ENCODE measurements at regions not wholly inside any gene's neighbourhood (a gene's known extent, or its start where the extent isn't known, plus 50 kb on each side); places are given as distances from the start of the nearest gene placed in this dataset.

GRCh38 chr1:73910062-73910461, 287.9 kb downstream of the LRRIQ3 start:
- no peak for TF ChIP-seq POLR2AphosphoS5 (IDR thresholded peaks at IDR 0.05; ENCODE audit: low read depth, low read length)
- no peak for TF ChIP-seq POU2F2 (IDR thresholded peaks at IDR 0.05; ENCODE audit: low read depth, low read length)
- DNase-seq (ENCODE audit: insufficient read length, low spot score) (no peak), FAIRE-seq (no peak)

GRCh38 chr1:73909043-73909562, 288.9 kb downstream of the LRRIQ3 start:
- DNase-seq (ENCODE audit: insufficient read length, low spot score), result no peak
- no peak for FAIRE-seq
- no peak for TF ChIP-seq PAX5 (IDR thresholded peaks at IDR 0.05; ENCODE audit: insufficient read depth, low read length, severe bottlenecking)
- TF ChIP-seq POLR2A (IDR thresholded peaks at IDR 0.05; ENCODE audit: low read depth, low read length), result no peak
- TF ChIP-seq TAF1 (IDR thresholded peaks at IDR 0.05; ENCODE audit: low read depth, low read length), result no peak
- no peak for TF ChIP-seq POLR2AphosphoS5 (IDR thresholded peaks at IDR 0.05; ENCODE audit: low read depth, low read length)
- TF ChIP-seq POU2F2 (IDR thresholded peaks at IDR 0.05; ENCODE audit: low read depth, low read length), result no peak
- TF ChIP-seq SPI1 (IDR thresholded peaks at IDR 0.05; ENCODE audit: low read depth, low read length), result no peak

GRCh38 chr1:73907051-73907450, 290.9 kb downstream of the LRRIQ3 start:
- DNase-seq (ENCODE audit: insufficient read length, low spot score) (no peak), FAIRE-seq (no peak)
- no peak for TF ChIP-seq PAX5 (IDR thresholded peaks at IDR 0.05; ENCODE audit: insufficient read depth, low read length, severe bottlenecking)
- no peak for TF ChIP-seq SPI1 (IDR thresholded peaks at IDR 0.05; ENCODE audit: low read depth, low read length)
- TF ChIP-seq POLR2AphosphoS5 (IDR thresholded peaks at IDR 0.05; ENCODE audit: low read depth, low read length), result no peak
- no peak for TF ChIP-seq POLR2A (IDR thresholded peaks at IDR 0.05; ENCODE audit: low read depth, low read length)
- TF ChIP-seq POU2F2 (IDR thresholded peaks at IDR 0.05; ENCODE audit: low read depth, low read length), result no peak
- no peak for TF ChIP-seq TAF1 (IDR thresholded peaks at IDR 0.05; ENCODE audit: low read depth, low read length)

- no peak for DNase-seq (ENCODE audit: insufficient read length, low spot score)
- FAIRE-seq, result no peak
- no peak for TF ChIP-seq POLR2A (IDR thresholded peaks at IDR 0.05; ENCODE audit: low read depth, low read length)
Measured at GRCh38 chr1:73903092-73903491, 294.9 kb downstream of the LRRIQ3 start.

GRCh38 chr1:73901738-73902137, 296.2 kb downstream of the LRRIQ3 start:
- no peak for FAIRE-seq
- TF ChIP-seq TAF1 (IDR thresholded peaks at IDR 0.05; ENCODE audit: low read depth, low read length) (no peak), POLR2A (IDR thresholded peaks at IDR 0.05; ENCODE audit: low read depth, low read length) (no peak), SPI1 (IDR thresholded peaks at IDR 0.05; ENCODE audit: low read depth, low read length) (no peak), POU2F2 (IDR thresholded peaks at IDR 0.05; ENCODE audit: low read depth, low read length) (no peak), POLR2AphosphoS5 (IDR thresholded peaks at IDR 0.05; ENCODE audit: low read depth, low read length) (no peak), PAX5 (IDR thresholded peaks at IDR 0.05; ENCODE audit: insufficient read depth, low read length, severe bottlenecking) (no peak)
- no peak for DNase-seq (ENCODE audit: insufficient read length, low spot score)

GRCh38 chr1:73899311-73899710, 298.7 kb downstream of the LRRIQ3 start:
- FAIRE-seq (no peak), DNase-seq (ENCODE audit: insufficient read length, low spot score) (no peak)

GRCh38 chr1:73898540-73898939, 299.4 kb downstream of the LRRIQ3 start:
- DNase-seq (ENCODE audit: insufficient read length, low spot score), result no peak
- no peak for FAIRE-seq

More at GRCh38 chr1:73899311-73899710, 298.7 kb downstream of the LRRIQ3 start:
- TF ChIP-seq TAF1 (IDR thresholded peaks at IDR 0.05; ENCODE audit: low read depth, low read length) (no peak), POU2F2 (IDR thresholded peaks at IDR 0.05; ENCODE audit: low read depth, low read length) (no peak), PAX5 (IDR thresholded peaks at IDR 0.05; ENCODE audit: insufficient read depth, low read length, severe bottlenecking) (no peak), POLR2A (IDR thresholded peaks at IDR 0.05; ENCODE audit: low read depth, low read length) (no peak), SPI1 (IDR thresholded peaks at IDR 0.05; ENCODE audit: low read depth, low read length) (no peak), POLR2AphosphoS5 (IDR thresholded peaks at IDR 0.05; ENCODE audit: low read depth, low read length) (no peak)

GRCh38 chr1:73887412-73887811, 310.6 kb downstream of the LRRIQ3 start:
- FAIRE-seq, result no peak
- no peak for DNase-seq (ENCODE audit: insufficient read length, low spot score)

More at GRCh38 chr1:73898540-73898939, 299.4 kb downstream of the LRRIQ3 start:
- no peak for TF ChIP-seq POLR2AphosphoS5 (IDR thresholded peaks at IDR 0.05; ENCODE audit: low read depth, low read length)
- TF ChIP-seq SPI1 (IDR thresholded peaks at IDR 0.05; ENCODE audit: low read depth, low read length), result 0 out of 2 replicates have a peak, but pooled peaks have one; percentile 40
- no peak for TF ChIP-seq POU2F2 (IDR thresholded peaks at IDR 0.05; ENCODE audit: low read depth, low read length)
- no peak for TF ChIP-seq TAF1 (IDR thresholded peaks at IDR 0.05; ENCODE audit: low read depth, low read length)
- no peak for TF ChIP-seq POLR2A (IDR thresholded peaks at IDR 0.05; ENCODE audit: low read depth, low read length)
- no peak for TF ChIP-seq PAX5 (IDR thresholded peaks at IDR 0.05; ENCODE audit: insufficient read depth, low read length, severe bottlenecking)

GRCh38 chr1:73886716-73887115, 311.3 kb downstream of the LRRIQ3 start:
- no peak for FAIRE-seq
- DNase-seq (ENCODE audit: insufficient read length, low spot score), result no peak
- TF ChIP-seq TAF1 (IDR thresholded peaks at IDR 0.05; ENCODE audit: low read depth, low read length), result no peak
- no peak for TF ChIP-seq POLR2A (IDR thresholded peaks at IDR 0.05; ENCODE audit: low read depth, low read length)
- no peak for TF ChIP-seq POU2F2 (IDR thresholded peaks at IDR 0.05; ENCODE audit: low read depth, low read length)
- TF ChIP-seq PAX5 (IDR thresholded peaks at IDR 0.05; ENCODE audit: insufficient read depth, low read length, severe bottlenecking), result no peak
- no peak for TF ChIP-seq POLR2AphosphoS5 (IDR thresholded peaks at IDR 0.05; ENCODE audit: low read depth, low read length)
- TF ChIP-seq SPI1 (IDR thresholded peaks at IDR 0.05; ENCODE audit: low read depth, low read length), result no peak

More at GRCh38 chr1:73887412-73887811, 310.6 kb downstream of the LRRIQ3 start:
- TF ChIP-seq PAX5 (IDR thresholded peaks at IDR 0.05; ENCODE audit: insufficient read depth, low read length, severe bottlenecking), result no peak
- TF ChIP-seq POLR2A (IDR thresholded peaks at IDR 0.05; ENCODE audit: low read depth, low read length), result no peak
- no peak for TF ChIP-seq POLR2AphosphoS5 (IDR thresholded peaks at IDR 0.05; ENCODE audit: low read depth, low read length)

- FAIRE-seq (no peak), DNase-seq (ENCODE audit: insufficient read length, low spot score) (no peak)
- TF ChIP-seq POLR2A (IDR thresholded peaks at IDR 0.05; ENCODE audit: low read depth, low read length) (no peak), POLR2AphosphoS5 (IDR thresholded peaks at IDR 0.05; ENCODE audit: low read depth, low read length) (no peak), SPI1 (IDR thresholded peaks at IDR 0.05; ENCODE audit: low read depth, low read length) (no peak), TAF1 (IDR thresholded peaks at IDR 0.05; ENCODE audit: low read depth, low read length) (no peak), POU2F2 (IDR thresholded peaks at IDR 0.05; ENCODE audit: low read depth, low read length) (no peak), PAX5 (IDR thresholded peaks at IDR 0.05; ENCODE audit: insufficient read depth, low read length, severe bottlenecking) (no peak)
Measured at GRCh38 chr1:73874806-73875205, 323.2 kb downstream of the LRRIQ3 start.
